HCT116 (cell line): ENCODE measurements at regions not wholly inside any gene's neighbourhood (a gene's known extent, or its start where the extent isn't known, plus 50 kb on each side); places are given as distances from the start of the nearest gene placed in this dataset.

Source experiments
- EZH2 ChIP-seq: fragments of 200-600 bp; sonication (generic); IDR thresholded peaks from 2 replicates; pipeline ENCODE4 v1.6.1; 2017; ENCODE audit warnings: antibody characterized with exemption, mixed run types
- JUND ChIP-seq: IDR thresholded peaks from 2 replicates; pipeline ENCODE4 v1.6.1; 2012
- TF ChIP-seq, protein P1 (sequence below), 3 experiments: fragments of 200-600 bp in 1 of 3; sonication (generic) in 1 of 3; IDR thresholded peaks in 2 of 3; conservative IDR thresholded peaks in 1 of 3; 2 replicates each; pipeline ENCODE4 v1.5.1; 2012 to 2017; ENCODE audit warnings: low read depth in 2 of 3, low read length in 2 of 3, antibody characterized with exemption in 1 of 3, borderline replicate concordance in 1 of 3, control low read depth in 1 of 3, mild to moderate bottlenecking in 1 of 3, mixed read lengths in 1 of 3, mixed run types in 1 of 3, moderate library complexity in 1 of 3; ENCODE audit not compliant: insufficient read depth in 1 of 3

DNA sequence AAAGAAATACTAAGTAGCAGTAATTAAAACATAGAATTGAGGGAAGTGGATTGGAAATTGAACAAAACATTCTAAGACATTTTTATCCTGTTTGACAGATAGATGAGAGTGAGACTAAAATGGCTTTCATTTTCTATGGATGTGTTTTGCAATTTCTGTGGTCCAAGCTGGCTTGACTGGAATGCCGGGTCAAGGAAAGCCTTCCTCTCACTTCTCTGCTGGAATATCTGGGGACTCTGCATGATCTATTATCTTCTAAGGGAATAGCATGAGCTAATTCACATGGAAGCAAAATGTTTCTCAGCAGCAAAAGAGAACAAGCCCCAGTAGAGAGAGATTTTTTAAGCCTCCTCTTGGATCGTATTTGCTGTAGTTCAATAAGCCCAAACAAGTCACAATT lies 407.9 kb upstream of the ATXN7L3B start:
- TF ChIP-seq, protein P1, sequence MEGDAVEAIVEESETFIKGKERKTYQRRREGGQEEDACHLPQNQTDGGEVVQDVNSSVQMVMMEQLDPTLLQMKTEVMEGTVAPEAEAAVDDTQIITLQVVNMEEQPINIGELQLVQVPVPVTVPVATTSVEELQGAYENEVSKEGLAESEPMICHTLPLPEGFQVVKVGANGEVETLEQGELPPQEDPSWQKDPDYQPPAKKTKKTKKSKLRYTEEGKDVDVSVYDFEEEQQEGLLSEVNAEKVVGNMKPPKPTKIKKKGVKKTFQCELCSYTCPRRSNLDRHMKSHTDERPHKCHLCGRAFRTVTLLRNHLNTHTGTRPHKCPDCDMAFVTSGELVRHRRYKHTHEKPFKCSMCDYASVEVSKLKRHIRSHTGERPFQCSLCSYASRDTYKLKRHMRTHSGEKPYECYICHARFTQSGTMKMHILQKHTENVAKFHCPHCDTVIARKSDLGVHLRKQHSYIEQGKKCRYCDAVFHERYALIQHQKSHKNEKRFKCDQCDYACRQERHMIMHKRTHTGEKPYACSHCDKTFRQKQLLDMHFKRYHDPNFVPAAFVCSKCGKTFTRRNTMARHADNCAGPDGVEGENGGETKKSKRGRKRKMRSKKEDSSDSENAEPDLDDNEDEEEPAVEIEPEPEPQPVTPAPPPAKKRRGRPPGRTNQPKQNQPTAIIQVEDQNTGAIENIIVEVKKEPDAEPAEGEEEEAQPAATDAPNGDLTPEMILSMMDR (IDR thresholded peaks at IDR 0.05 in 2 of 3, conservative IDR thresholded peaks at IDR 0.05 in 1 of 3; ENCODE audit: borderline replicate concordance in 1 of 3, insufficient read depth in 1 of 3, low read depth in 2 of 3, low read length in 2 of 3), result no peak
- TF ChIP-seq JUND (no peak), EZH2 (no peak)
